OCI-LY1 (cell line): ENCODE measurements at regions not wholly inside any gene's neighbourhood (a gene's known extent, or its start where the extent isn't known, plus 50 kb on each side); places are given as distances from the start of the nearest gene placed in this dataset.

Experiments
- H2AFZ ChIP-seq: fragments of 200-600 bp; sonication (generic), shearing (Covaris generic); 2 replicates; pipeline ENCODE4 v1.6.0; 2014; ENCODE audit warnings: antibody characterized with exemption, mild to moderate bottlenecking, low read length
- H3F3A ChIP-seq: fragments of 200-600 bp; sonication (generic), shearing (Covaris generic); 2 replicates; pipeline ENCODE4 v1.6.0; 2014; ENCODE audit warnings: mild to moderate bottlenecking, antibody characterized with exemption, low read length, moderate library complexity; ENCODE audit not compliant: insufficient read depth
- H3K27ac ChIP-seq: fragments of 200-600 bp; sonication (generic); 2 replicates; pipeline ENCODE4 v1.5.1; 2014; ENCODE audit warnings: low read length, mixed run types, mild to moderate bottlenecking, low read depth; ENCODE audit not compliant: poor library complexity, severe bottlenecking
- H3K27me3 ChIP-seq: fragments of 200-600 bp; sonication (generic); 2 replicates; pipeline ENCODE4 v1.6.0; 2014; ENCODE audit warnings: antibody characterized with exemption, mild to moderate bottlenecking, low read length, moderate library complexity; ENCODE audit not compliant: insufficient read depth
- H3K36me3 ChIP-seq: fragments of 200-600 bp; sonication (generic); 2 replicates; pipeline ENCODE4 v1.6.1; 2014; ENCODE audit warnings: mild to moderate bottlenecking, antibody characterized with exemption, low read length, moderate library complexity, mixed read lengths; ENCODE audit not compliant: insufficient read depth
- H3K4me1 ChIP-seq: fragments of 200-600 bp; sonication (generic); 2 replicates; pipeline ENCODE4 v1.5.1; 2014; ENCODE audit warnings: mild to moderate bottlenecking, low read length, moderate library complexity; ENCODE audit not compliant: insufficient read depth, severe bottlenecking
- H3K4me2 ChIP-seq: fragments of 200-600 bp; sonication (generic), shearing (Covaris generic); 2 replicates; pipeline ENCODE4 v1.6.1; 2014; ENCODE audit warnings: low read length
- H3K4me3 ChIP-seq: fragments of 200-600 bp; sonication (generic); 2 replicates; pipeline ENCODE4 v1.5.1; 2014; ENCODE audit warnings: low read length, low read depth, mild to moderate bottlenecking, mixed read lengths; ENCODE audit not compliant: poor library complexity, severe bottlenecking
- H3K79me2 ChIP-seq: fragments of 200-600 bp; shearing (Covaris generic); 2 replicates; pipeline ENCODE4 v1.6.1; 2016; ENCODE audit warnings: mixed run types, low read length, mixed read lengths; ENCODE audit not compliant: insufficient read depth
- H3K9ac ChIP-seq: fragments of 200-600 bp; sonication (generic), shearing (Covaris generic); 2 replicates; pipeline ENCODE4 v1.6.1; 2014; ENCODE audit warnings: mild to moderate bottlenecking, low read length, mixed read lengths
- H3K9me2 ChIP-seq: fragments of 200-600 bp; sonication (generic), shearing (Covaris generic); 2 replicates; pipeline ENCODE4 v1.6.1; 2014; ENCODE audit warnings: low read depth, mild to moderate bottlenecking, low read length, mixed read lengths
- H3K9me3 ChIP-seq: fragments of 200-600 bp; shearing (Covaris generic); 2 replicates; pipeline ENCODE4 v1.6.1; 2014; ENCODE audit warnings: low read length, mixed read lengths
- H4K20me1 ChIP-seq: fragments of 200-600 bp; sonication (generic), shearing (Covaris generic); 2 replicates; pipeline ENCODE4 v1.6.0; 2016; ENCODE audit warnings: mild to moderate bottlenecking, low read length; ENCODE audit not compliant: insufficient read depth
- EZH2 ChIP-seq: fragments of 200-600 bp; sonication (generic), shearing (Covaris generic); IDR thresholded peaks from 2 replicates; pipeline ENCODE4 v1.8.0; 2017; ENCODE audit warnings: borderline replicate concordance, mixed run types, mild to moderate bottlenecking, antibody characterized with exemption, low read length, moderate library complexity, mixed read lengths
- TF ChIP-seq, protein P1 (sequence below): fragments of 200-600 bp; sonication (generic), shearing (Covaris generic); IDR thresholded peaks from 2 replicates; pipeline ENCODE4 v1.5.1; 2017; ENCODE audit warnings: mild to moderate bottlenecking, antibody characterized with exemption, low read length, moderate library complexity, mixed read lengths

DNA sequence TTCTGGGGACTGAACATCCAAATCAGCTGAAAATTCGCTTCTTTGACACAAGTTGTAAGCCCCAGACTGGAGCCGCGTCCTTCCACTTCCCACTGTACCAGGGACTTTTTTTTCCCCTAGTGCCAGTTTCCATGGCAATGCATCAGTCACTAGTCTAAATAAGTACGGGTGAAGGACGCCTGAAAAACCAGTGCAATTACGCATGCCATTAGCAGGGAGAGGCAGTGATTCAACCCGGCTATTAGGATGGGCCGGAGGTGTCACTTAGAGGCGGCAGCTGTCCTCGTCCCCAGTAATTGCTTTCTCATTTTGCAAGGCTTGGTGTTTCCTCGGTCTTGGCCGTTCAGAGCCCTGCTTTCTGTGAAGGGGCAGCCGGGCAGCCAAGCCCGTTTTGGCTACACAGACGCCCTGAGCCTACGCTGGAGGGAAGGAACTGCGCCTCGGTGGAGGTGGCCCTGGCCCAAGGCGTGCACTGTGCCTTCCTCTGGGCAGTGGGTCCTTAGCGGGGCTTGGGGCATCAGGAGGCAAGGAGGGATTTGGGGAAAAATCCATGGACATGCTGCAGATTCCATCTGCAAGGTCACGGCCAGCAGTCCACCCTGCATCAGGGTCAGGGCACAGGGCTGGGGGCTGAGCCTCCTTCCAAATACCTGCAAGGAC, 319.7 kb downstream of the CTTN start:
- no peaks in the 10 kb centered on the region for H3K4me1 ChIP-seq
- H2AFZ ChIP-seq, result no peak overlapping the region
- H3K9me2 ChIP-seq, result no peaks in the 10 kb centered on the region
- H4K20me1 ChIP-seq, result no peaks in the 10 kb centered on the region
- H3K79me2 ChIP-seq, result no peaks in the 10 kb centered on the region
- H3F3A ChIP-seq, result no peaks in the 10 kb centered on the region
- no peaks in the 10 kb centered on the region for H3K36me3 ChIP-seq
- no peak overlapping the region for H3K27ac ChIP-seq
- no peak overlapping the region for H3K4me3 ChIP-seq
- no peak overlapping the region for H3K9ac ChIP-seq
- TF ChIP-seq, protein P1, sequence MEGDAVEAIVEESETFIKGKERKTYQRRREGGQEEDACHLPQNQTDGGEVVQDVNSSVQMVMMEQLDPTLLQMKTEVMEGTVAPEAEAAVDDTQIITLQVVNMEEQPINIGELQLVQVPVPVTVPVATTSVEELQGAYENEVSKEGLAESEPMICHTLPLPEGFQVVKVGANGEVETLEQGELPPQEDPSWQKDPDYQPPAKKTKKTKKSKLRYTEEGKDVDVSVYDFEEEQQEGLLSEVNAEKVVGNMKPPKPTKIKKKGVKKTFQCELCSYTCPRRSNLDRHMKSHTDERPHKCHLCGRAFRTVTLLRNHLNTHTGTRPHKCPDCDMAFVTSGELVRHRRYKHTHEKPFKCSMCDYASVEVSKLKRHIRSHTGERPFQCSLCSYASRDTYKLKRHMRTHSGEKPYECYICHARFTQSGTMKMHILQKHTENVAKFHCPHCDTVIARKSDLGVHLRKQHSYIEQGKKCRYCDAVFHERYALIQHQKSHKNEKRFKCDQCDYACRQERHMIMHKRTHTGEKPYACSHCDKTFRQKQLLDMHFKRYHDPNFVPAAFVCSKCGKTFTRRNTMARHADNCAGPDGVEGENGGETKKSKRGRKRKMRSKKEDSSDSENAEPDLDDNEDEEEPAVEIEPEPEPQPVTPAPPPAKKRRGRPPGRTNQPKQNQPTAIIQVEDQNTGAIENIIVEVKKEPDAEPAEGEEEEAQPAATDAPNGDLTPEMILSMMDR, result no peak
- no peak for TF ChIP-seq EZH2
- H3K4me2 ChIP-seq, result no peak overlapping the region
- H3K9me3 ChIP-seq, result no peaks in the 10 kb centered on the region
- no peaks in the 10 kb centered on the region for H3K27me3 ChIP-seq

DNA sequence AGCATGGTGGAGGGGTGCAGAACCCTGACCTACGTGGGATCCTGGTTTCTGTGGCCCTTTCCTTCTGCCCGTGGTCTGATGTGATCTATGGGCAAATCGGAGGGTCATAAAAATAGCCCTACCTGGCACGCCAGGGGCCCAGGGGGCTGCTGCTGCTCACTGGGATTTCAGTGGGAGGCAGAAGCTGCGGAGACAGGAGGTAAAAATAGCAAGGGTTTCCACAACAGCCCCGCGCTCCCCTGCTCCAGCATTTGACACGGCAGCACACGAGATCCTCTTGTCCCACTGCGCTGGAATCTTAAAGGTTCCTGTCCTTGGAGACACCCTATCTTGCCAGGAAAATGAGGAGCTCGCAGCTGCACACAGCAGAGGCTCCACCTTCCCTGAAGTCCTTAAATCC, 321.2 kb downstream of the CTTN start:
- H3K4me1 ChIP-seq, result no peaks in the 10 kb centered on the region
- no peaks in the 10 kb centered on the region for H3K36me3 ChIP-seq
- no peak overlapping the region for H2AFZ ChIP-seq
- H3K9ac ChIP-seq, result no peak overlapping the region
- H3K27ac ChIP-seq, result no peak overlapping the region
- no peaks in the 10 kb centered on the region for H3K27me3 ChIP-seq
- no peak overlapping the region for H3K4me2 ChIP-seq
- no peaks in the 10 kb centered on the region for H3K9me3 ChIP-seq
- no peaks in the 10 kb centered on the region for H3K79me2 ChIP-seq
- no peaks in the 10 kb centered on the region for H4K20me1 ChIP-seq
- H3K4me3 ChIP-seq, result no peak overlapping the region
- H3F3A ChIP-seq, result no peaks in the 10 kb centered on the region
- H3K9me2 ChIP-seq, result no peaks in the 10 kb centered on the region
- no peak for TF ChIP-seq EZH2
- TF ChIP-seq, protein P1, result no peak

DNA sequence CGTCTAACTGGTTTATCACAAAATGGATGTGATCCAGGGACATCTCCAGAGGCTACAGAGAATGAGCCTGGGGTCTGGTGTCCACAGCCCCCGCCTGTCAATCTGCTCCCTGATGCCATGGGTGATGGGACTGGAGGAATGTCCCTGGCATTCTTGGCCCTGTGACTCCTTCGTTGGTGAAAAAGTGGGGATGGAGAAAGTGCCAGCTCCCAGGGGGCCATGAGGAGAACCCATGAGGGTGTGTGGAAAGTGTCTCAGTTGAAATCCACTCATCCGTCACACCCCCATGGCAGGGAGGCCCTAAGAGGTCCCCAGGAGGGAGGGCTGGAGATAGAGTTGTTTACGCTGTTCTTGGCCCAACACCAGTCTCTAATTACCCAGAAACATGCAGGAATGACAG, 322.0 kb downstream of the CTTN start:
- Histone ChIP-seq H3K79me2 (no peaks in the 10 kb centered on the region), H3K9ac (no peak overlapping the region), H3K4me1 (no peaks in the 10 kb centered on the region), H2AFZ (no peak overlapping the region), H3K27me3 (no peaks in the 10 kb centered on the region), H3K9me2 (no peaks in the 10 kb centered on the region), H4K20me1 (no peaks in the 10 kb centered on the region), H3K4me3 (no peak overlapping the region), H3K4me2 (no peak overlapping the region), H3K9me3 (no peaks in the 10 kb centered on the region), H3K36me3 (no peaks in the 10 kb centered on the region), H3K27ac (no peak overlapping the region), H3F3A (no peaks in the 10 kb centered on the region)
- TF ChIP-seq, protein P1, result no peak
- TF ChIP-seq EZH2, result no peak
